Endothelial cell of umbilical vein (primary cell): ENCODE measurements at regions not wholly inside any gene's neighbourhood (a gene's known extent, or its start where the extent isn't known, plus 50 kb on each side); places are given as distances from the start of the nearest gene placed in this dataset.

Experiments used
- EZH2 ChIP-seq: IDR thresholded peaks from 2 replicates; pipeline ENCODE4 v1.6.1; 2012; ENCODE audit warnings: borderline replicate concordance, low read depth, mild to moderate bottlenecking, moderate library complexity, low read length, inconsistent platforms; ENCODE audit not compliant: severe bottlenecking
- MYC ChIP-seq: IDR thresholded peaks from one replicate; pipeline ENCODE4 v1.6.1; 2011; ENCODE audit warnings: mild to moderate bottlenecking, low read depth, low read length
- POLR2A ChIP-seq: IDR thresholded peaks from 2 replicates; pipeline ENCODE4 v1.6.1; 2012; ENCODE audit warnings: low read depth, mild to moderate bottlenecking, control low read depth, low read length
- TF ChIP-seq, protein P1 (sequence below), 2 donors: IDR thresholded peaks; 1 replicate in 1 of 2; 2 replicates in 1 of 2; pipeline ENCODE4 v1.5.1; 2011; ENCODE audit warnings: low read length in 2 of 2, mild to moderate bottlenecking in 2 of 2, moderate library complexity in 2 of 2, control low read depth in 1 of 2, inconsistent platforms in 1 of 2, low read depth in 1 of 2; ENCODE audit not compliant: insufficient read depth in 1 of 2; ENCODE audit errors: extremely low read depth in 1 of 2

- TF ChIP-seq, protein P1, sequence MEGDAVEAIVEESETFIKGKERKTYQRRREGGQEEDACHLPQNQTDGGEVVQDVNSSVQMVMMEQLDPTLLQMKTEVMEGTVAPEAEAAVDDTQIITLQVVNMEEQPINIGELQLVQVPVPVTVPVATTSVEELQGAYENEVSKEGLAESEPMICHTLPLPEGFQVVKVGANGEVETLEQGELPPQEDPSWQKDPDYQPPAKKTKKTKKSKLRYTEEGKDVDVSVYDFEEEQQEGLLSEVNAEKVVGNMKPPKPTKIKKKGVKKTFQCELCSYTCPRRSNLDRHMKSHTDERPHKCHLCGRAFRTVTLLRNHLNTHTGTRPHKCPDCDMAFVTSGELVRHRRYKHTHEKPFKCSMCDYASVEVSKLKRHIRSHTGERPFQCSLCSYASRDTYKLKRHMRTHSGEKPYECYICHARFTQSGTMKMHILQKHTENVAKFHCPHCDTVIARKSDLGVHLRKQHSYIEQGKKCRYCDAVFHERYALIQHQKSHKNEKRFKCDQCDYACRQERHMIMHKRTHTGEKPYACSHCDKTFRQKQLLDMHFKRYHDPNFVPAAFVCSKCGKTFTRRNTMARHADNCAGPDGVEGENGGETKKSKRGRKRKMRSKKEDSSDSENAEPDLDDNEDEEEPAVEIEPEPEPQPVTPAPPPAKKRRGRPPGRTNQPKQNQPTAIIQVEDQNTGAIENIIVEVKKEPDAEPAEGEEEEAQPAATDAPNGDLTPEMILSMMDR (IDR thresholded peaks at IDR 0.05; ENCODE audit: extremely low read depth in 1 of 2, insufficient read depth in 1 of 2, low read depth in 1 of 2, low read length in 2 of 2): no peak
- no peak for TF ChIP-seq MYC
- TF ChIP-seq POLR2A: no peak
- TF ChIP-seq EZH2: no peak
These were observed 96.3 kb downstream of the PRLHR start for GRCh38 chr10:118499186-118499585.
